Trophoblast cell (in vitro differentiated cells and primary cell): ENCODE measurements at regions not wholly inside any gene's neighbourhood (a gene's known extent, or its start where the extent isn't known, plus 50 kb on each side); places are given as distances from the start of the nearest gene placed in this dataset.

Source experiments
- DNase-seq, 2 donors: peaks; one replicate each; pipeline ENCODE4 v3.0.0-alpha.2; 2016
- H2AFZ ChIP-seq: 2 replicates; pipeline ENCODE4 v1.6.1; 2013; ENCODE audit warnings: low read length, moderate library complexity, mild to moderate bottlenecking; ENCODE audit not compliant: insufficient read depth, poor library complexity
- H2AK5ac ChIP-seq: 2 replicates; pipeline ENCODE4 v1.6.1; 2013; ENCODE audit warnings: mild to moderate bottlenecking, low read length
- H2BK120ac ChIP-seq: 2 replicates; pipeline ENCODE4 v1.6.1; 2013; ENCODE audit warnings: low read length, mild to moderate bottlenecking, moderate library complexity; ENCODE audit not compliant: insufficient read depth, poor library complexity
- H2BK12ac ChIP-seq: 2 replicates; pipeline ENCODE4 v1.6.1; 2013; ENCODE audit warnings: mild to moderate bottlenecking, low read length, moderate library complexity
- H2BK5ac ChIP-seq: 2 replicates; pipeline ENCODE4 v1.6.1; 2013; ENCODE audit warnings: low read length, low read depth, moderate library complexity, mild to moderate bottlenecking; ENCODE audit not compliant: poor library complexity
- H3K14ac ChIP-seq: 2 replicates; pipeline ENCODE4 v1.6.1; 2013; ENCODE audit warnings: mild to moderate bottlenecking, low read length
- H3K18ac ChIP-seq: 2 replicates; pipeline ENCODE4 v1.6.1; 2013; ENCODE audit warnings: mild to moderate bottlenecking, low read length
- H3K23ac ChIP-seq: 2 replicates; pipeline ENCODE4 v1.6.1; 2013; ENCODE audit warnings: low read length
- H3K27ac ChIP-seq: 2 replicates; pipeline ENCODE4 v1.5.1; 2013; ENCODE audit warnings: low read depth, mild to moderate bottlenecking, inconsistent platforms, low read length, moderate library complexity
- H3K27me3 ChIP-seq: 2 replicates; pipeline ENCODE4 v1.6.1; 2013; ENCODE audit warnings: inconsistent platforms, mild to moderate bottlenecking, low read length, moderate library complexity; ENCODE audit not compliant: insufficient read depth
- H3K36me3 ChIP-seq, 2 experiments: 1 replicate in 1 of 2; 2 replicates in 1 of 2; pipeline ENCODE4 v1.6.1; 2013; ENCODE audit warnings: low read length in 2 of 2, mild to moderate bottlenecking in 2 of 2, moderate library complexity in 1 of 2; ENCODE audit not compliant: insufficient read depth in 2 of 2, control insufficient read depth in 1 of 2
- H3K4ac ChIP-seq: 2 replicates; pipeline ENCODE4 v1.6.1; 2013; ENCODE audit warnings: low read depth, mild to moderate bottlenecking, low read length, moderate library complexity
- H3K4me1 ChIP-seq, 2 experiments: 1 replicate in 1 of 2; 2 replicates in 1 of 2; pipeline ENCODE4 v1.6.1; 2013; ENCODE audit warnings: low read length in 2 of 2, mild to moderate bottlenecking in 2 of 2, moderate library complexity in 1 of 2; ENCODE audit not compliant: insufficient read depth in 2 of 2, control insufficient read depth in 1 of 2
- H3K4me2 ChIP-seq: 2 replicates; pipeline ENCODE4 v1.6.1; 2013; ENCODE audit warnings: inconsistent platforms, mild to moderate bottlenecking, low read length, moderate library complexity
- H3K4me3 ChIP-seq: 2 replicates; pipeline ENCODE4 v1.5.1; 2013; ENCODE audit warnings: mild to moderate bottlenecking, low read depth, low read length, inconsistent platforms
- H3K79me1 ChIP-seq: one replicate; pipeline ENCODE4 v1.6.1; 2013; ENCODE audit warnings: low read length
- H3K79me2 ChIP-seq: 2 replicates; pipeline ENCODE4 v1.6.1; 2013; ENCODE audit warnings: low read length, mild to moderate bottlenecking; ENCODE audit not compliant: control insufficient read depth, insufficient read depth, poor library complexity
- H3K9ac ChIP-seq: 2 replicates; pipeline ENCODE4 v1.6.1; 2013; ENCODE audit warnings: mild to moderate bottlenecking, low read length
- H3K9me3 ChIP-seq: 2 replicates; pipeline ENCODE4 v1.6.1; 2013; ENCODE audit warnings: low read depth, mild to moderate bottlenecking, control low read depth, inconsistent platforms, low read length; ENCODE audit not compliant: insufficient read depth
- H4K12ac ChIP-seq: 2 replicates; pipeline ENCODE4 v1.6.1; 2013; ENCODE audit warnings: low read depth, mild to moderate bottlenecking, low read length, moderate library complexity
- H4K8ac ChIP-seq: 2 replicates; pipeline ENCODE4 v1.6.1; 2013; ENCODE audit warnings: low read depth, mild to moderate bottlenecking, low read length, moderate library complexity
- H4K91ac ChIP-seq: one replicate; pipeline ENCODE4 v1.6.1; 2013; ENCODE audit warnings: low read depth, mild to moderate bottlenecking, low read length, moderate library complexity
- WGBS: extraction: QIAGEN DNeasy Blood & Tissue Kit; methylation state at CpG from one replicate; pipeline ENCODE4 v1.1.7; 2013; ENCODE audit warnings: missing lambda C conversion rate; ENCODE audit not compliant: insufficient read length, insufficient coverage; ENCODE audit errors: extremely low coverage; 5-methylcytosine and 5-hydroxymethylcytosine counted together

- Histone ChIP-seq H2BK120ac (no peak overlapping the region), H3K4ac (no peak overlapping the region), H4K8ac (no peak overlapping the region), H3K18ac (no peak overlapping the region), H3K9me3 (no peaks in the 10 kb centered on the region), H3K36me3 (no peaks in the 10 kb centered on the region), H4K91ac (no peak overlapping the region), H3K4me3 (no peak overlapping the region), H2BK5ac (no peak overlapping the region), H3K4me2 (no peak overlapping the region), H2AFZ (no peak overlapping the region), H3K79me2 (no peaks in the 10 kb centered on the region), H3K14ac (no peak overlapping the region), H3K9ac (no peak overlapping the region), H3K23ac (no peak overlapping the region), H3K79me1 (peaks cover 2% of the 10 kb centered on the region), H3K27me3 (no peaks in the 10 kb centered on the region), H3K4me1 (peaks cover 6 to 17% of the 10 kb centered on the region in 2 experiments), H4K12ac (no peak overlapping the region), H2AK5ac (no peak overlapping the region), H2BK12ac (peak overlapping the region; percentile 16), H3K27ac (no peak overlapping the region)
- whole genome bisulfite sequencing: no CpG with 5 or more reads among the region's 18 CpGs
- DNase-seq: peak in 1 of 2 donors; percentile 11
Measured at GRCh38 chr4:103307453-103308247, 109.5 kb upstream of the CENPE start.

GRCh38 chr4:103306870-103307375, 108.8 kb upstream of the CENPE start:
- peaks cover 6 to 17% of the 10 kb centered on the region in 2 experiments for H3K4me1 ChIP-seq
- peaks cover 2% of the 10 kb centered on the region for H3K79me1 ChIP-seq
- no peak overlapping the region for H4K12ac ChIP-seq
- H3K4me3 ChIP-seq: no peak overlapping the region
- no peak overlapping the region for H2BK120ac ChIP-seq
- no peaks in the 10 kb centered on the region for H3K79me2 ChIP-seq
- H4K91ac ChIP-seq: peak overlapping the region; percentile 21
- H3K9ac ChIP-seq: no peak overlapping the region
- peak overlapping the region; percentile 12 for H2BK5ac ChIP-seq
- no peak overlapping the region for H3K14ac ChIP-seq
- H3K18ac ChIP-seq: peak overlapping the region; percentile 15
- H3K36me3 ChIP-seq: no peaks in the 10 kb centered on the region
- H3K27ac ChIP-seq: no peak overlapping the region
- H3K27me3 ChIP-seq: no peaks in the 10 kb centered on the region
- no peak overlapping the region for H3K4ac ChIP-seq
- no CpG with 5 or more reads among the region's 9 CpGs for WGBS
- peak overlapping the region; percentile 8 for H4K8ac ChIP-seq
- peak overlapping the region; percentile 16 for H2BK12ac ChIP-seq
- H2AK5ac ChIP-seq: no peak overlapping the region
- no peak overlapping the region for H3K4me2 ChIP-seq
- DNase-seq: peak; percentile 11 to 55
- H2AFZ ChIP-seq: no peak overlapping the region
- H3K9me3 ChIP-seq: no peaks in the 10 kb centered on the region
- H3K23ac ChIP-seq: no peak overlapping the region

GRCh38 chr4:103305355-103305754, 107.2 kb upstream of the CENPE start:
- Histone ChIP-seq H3K36me3 (no peaks in the 10 kb centered on the region), H2AK5ac (no peak overlapping the region), H3K4me2 (no peak overlapping the region), H3K4ac (peak overlapping the region; percentile 27), H3K18ac (no peak overlapping the region), H2BK120ac (no peak overlapping the region), H3K79me1 (peaks cover 2% of the 10 kb centered on the region), H3K14ac (peak overlapping the region; percentile 14), H4K8ac (no peak overlapping the region), H3K9me3 (no peaks in the 10 kb centered on the region), H2BK5ac (no peak overlapping the region), H2AFZ (no peak overlapping the region), H4K12ac (no peak overlapping the region), H3K27ac (no peak overlapping the region), H3K27me3 (no peaks in the 10 kb centered on the region), H4K91ac (peak overlapping the region; percentile 39), H3K79me2 (no peaks in the 10 kb centered on the region), H3K23ac (no peak overlapping the region), H3K4me1 (peaks cover 6 to 17% of the 10 kb centered on the region in 2 experiments), H3K4me3 (no peak overlapping the region), H2BK12ac (no peak overlapping the region), H3K9ac (no peak overlapping the region)
- DNase-seq: no peak
- WGBS: no CpG with 5 or more reads among the region's 2 CpGs

- Histone ChIP-seq H4K8ac (no peak overlapping the region), H2AK5ac (no peak overlapping the region), H3K4me1 (peaks cover 6 to 17% of the 10 kb centered on the region in 2 experiments), H3K4ac (no peak overlapping the region), H3K14ac (no peak overlapping the region), H3K9ac (no peak overlapping the region), H3K9me3 (no peaks in the 10 kb centered on the region), H3K36me3 (no peaks in the 10 kb centered on the region), H4K91ac (no peak overlapping the region), H2AFZ (no peak overlapping the region), H2BK120ac (no peak overlapping the region), H3K79me1 (peaks cover 2% of the 10 kb centered on the region), H3K23ac (no peak overlapping the region), H4K12ac (no peak overlapping the region), H2BK12ac (no peak overlapping the region), H3K4me2 (no peak overlapping the region), H3K4me3 (no peak overlapping the region), H3K27ac (no peak overlapping the region), H3K18ac (no peak overlapping the region), H3K79me2 (no peaks in the 10 kb centered on the region), H3K27me3 (no peaks in the 10 kb centered on the region), H2BK5ac (no peak overlapping the region)
- peak; percentile 56 to 88 for DNase-seq
Measured at GRCh38 chr4:103303011-103303410, 104.9 kb upstream of the CENPE start.
